Parathyroid adenoma (tissue), 2 donors: ENCODE measurements at regions not wholly inside any gene's neighbourhood (a gene's known extent, or its start where the extent isn't known, plus 50 kb on each side); places are given as distances from the start of the nearest gene placed in this dataset.
"Not testable (repeated sequence)": the region's sequence is repeated elsewhere in the genome, so short reads cannot be mapped to it uniquely, and the experiment has no call there.

ENCODE experiments used
- H2AFZ ChIP-seq: fragments of 300-600 bp; sonication (generic); one replicate; pipeline ENCODE4 v1.7.0; 2017; ENCODE audit warnings: antibody characterized with exemption, mild to moderate bottlenecking
- H3K27ac ChIP-seq: fragments of 300-600 bp; sonication (generic); one replicate; pipeline ENCODE4 v1.7.0; 2017
- H3K27me3 ChIP-seq: fragments of 300-600 bp; sonication (generic); one replicate; pipeline ENCODE4 v1.7.0; 2017; ENCODE audit warnings: low read length; ENCODE audit not compliant: control insufficient read depth, insufficient read depth
- H3K36me3 ChIP-seq: fragments of 300-600 bp; sonication (generic); one replicate; pipeline ENCODE4 v1.7.0; 2017; ENCODE audit warnings: low read length; ENCODE audit not compliant: control insufficient read depth, insufficient read depth
- H3K4me1 ChIP-seq: fragments of 300-600 bp; sonication (generic); one replicate; pipeline ENCODE4 v1.7.0; 2017; ENCODE audit warnings: control low read depth
- H3K4me2 ChIP-seq: fragments of 300-600 bp; sonication (generic); one replicate; pipeline ENCODE4 v1.7.0; 2017; ENCODE audit warnings: low read length
- H3K4me3 ChIP-seq: fragments of 300-600 bp; sonication (generic); one replicate; pipeline ENCODE4 v1.7.0; 2017; ENCODE audit warnings: low read depth, low read length
- H3K79me2 ChIP-seq: fragments of 300-600 bp; sonication (generic); one replicate; pipeline ENCODE4 v1.7.0; 2017; ENCODE audit warnings: control low read depth
- H3K9ac ChIP-seq: fragments of 300-600 bp; sonication (generic); one replicate; pipeline ENCODE4 v1.7.0; 2017; ENCODE audit warnings: mild to moderate bottlenecking
- H3K9me3 ChIP-seq: fragments of 300-600 bp; sonication (generic); one replicate; pipeline ENCODE4 v1.7.0; 2017; ENCODE audit warnings: low read length; ENCODE audit not compliant: control insufficient read depth
- CTCF ChIP-seq: fragments of 300-600 bp; sonication (generic); IDR thresholded peaks from one replicate; pipeline ENCODE4 v1.7.0; 2017; ENCODE audit warnings: antibody characterized with exemption, mild to moderate bottlenecking
- donor health status: primary hyperparathyroidism.

- no peaks in the 10 kb centered on the region for H3K9me3 ChIP-seq
- no peak overlapping the region for H3K4me2 ChIP-seq
- no peak for TF ChIP-seq CTCF
- H3K4me3 ChIP-seq, result no peak overlapping the region
- no peaks in the 10 kb centered on the region for H3K79me2 ChIP-seq
- no peak overlapping the region for H3K9ac ChIP-seq
- H3K36me3 ChIP-seq, result no peaks in the 10 kb centered on the region
- no peak overlapping the region for H3K27ac ChIP-seq
- H2AFZ ChIP-seq, result no peak overlapping the region
- H3K4me1 ChIP-seq, result peaks cover 3% of the 10 kb centered on the region
- no peaks in the 10 kb centered on the region for H3K27me3 ChIP-seq
Measured at GRCh38 chr6:37757381-37757780, 59.7 kb upstream of the MDGA1 start.

GRCh38 chr6:37756135-37756534 lies 58.5 kb upstream of the MDGA1 start:
- Histone ChIP-seq H2AFZ (no peak overlapping the region), H3K27ac (no peak overlapping the region), H3K4me2 (no peak overlapping the region), H3K36me3 (no peaks in the 10 kb centered on the region), H3K27me3 (no peaks in the 10 kb centered on the region), H3K9ac (no peak overlapping the region), H3K4me3 (no peak overlapping the region), H3K4me1 (peaks cover 3% of the 10 kb centered on the region), H3K9me3 (no peaks in the 10 kb centered on the region), H3K79me2 (no peaks in the 10 kb centered on the region)
- no peak for TF ChIP-seq CTCF

- no peak overlapping the region for H2AFZ ChIP-seq
- H3K36me3 ChIP-seq, result no peaks in the 10 kb centered on the region
- H3K9ac ChIP-seq, result no peak overlapping the region
- no peak for TF ChIP-seq CTCF
- no peaks in the 10 kb centered on the region for H3K79me2 ChIP-seq
- no peak overlapping the region for H3K4me2 ChIP-seq
- no peaks in the 10 kb centered on the region for H3K4me1 ChIP-seq
- no peak overlapping the region for H3K27ac ChIP-seq
- no peak overlapping the region for H3K4me3 ChIP-seq
- no peaks in the 10 kb centered on the region for H3K27me3 ChIP-seq
- H3K9me3 ChIP-seq, result no peaks in the 10 kb centered on the region
Measured at GRCh38 chr6:37752718-37753117, 55.0 kb upstream of the MDGA1 start.

- not testable (repeated sequence) for H3K9me3 ChIP-seq, H3K9ac ChIP-seq, H3K4me2 ChIP-seq, H3K4me3 ChIP-seq, H3K27ac ChIP-seq, H3K4me1 ChIP-seq, H3K36me3 ChIP-seq, H3K27me3 ChIP-seq, H3K79me2 ChIP-seq, H2AFZ ChIP-seq
Measured at GRCh38 chr6:37749367-37749766, 51.7 kb upstream of the MDGA1 start.

GRCh38 chr6:37748118-37748517 lies 50.4 kb upstream of the MDGA1 start:
- Histone ChIP-seq H3K9me3 (no peaks in the 10 kb centered on the region), H3K79me2 (no peaks in the 10 kb centered on the region), H3K4me2 (no peak overlapping the region)

More at GRCh38 chr6:37748118-37748517, 50.4 kb upstream of the MDGA1 start:
- no peaks in the 10 kb centered on the region for H3K4me1 ChIP-seq
- no peak overlapping the region for H3K27ac ChIP-seq
- no peak overlapping the region for H3K4me3 ChIP-seq
- H3K27me3 ChIP-seq, result no peaks in the 10 kb centered on the region
- H3K9ac ChIP-seq, result no peak overlapping the region
- no peak for TF ChIP-seq CTCF
- no peak overlapping the region for H2AFZ ChIP-seq
- H3K36me3 ChIP-seq, result no peaks in the 10 kb centered on the region
